Adrenal gland (tissue), 9 donors: ENCODE measurements at regions not wholly inside any gene's neighbourhood (a gene's known extent, or its start where the extent isn't known, plus 50 kb on each side); places are given as distances from the start of the nearest gene placed in this dataset.
"Not testable (repeated sequence)": the region's sequence is repeated elsewhere in the genome, so short reads cannot be mapped to it uniquely, and the experiment has no call there.

Source experiments
- DNase-seq, 7 donors: peaks; one replicate each; pipeline ENCODE4 v3.0.0-alpha.2; 2019 to 2020
- H3K27ac ChIP-seq, 5 donors: fragments of 200-600 bp; sonication (generic) in 4 of 5; 1 replicate in 3 of 5; 2 replicates in 2 of 5; pipeline versions ENCODE4 v1.5.1 to v1.8.0; 2016 to 2020; ENCODE audit warnings: mild to moderate bottlenecking in 1 of 5
- H3K27me3 ChIP-seq: fragments of 200-600 bp; 2 replicates; pipeline ENCODE4 v1.8.0; 2021
- H3K36me3 ChIP-seq, 2 donors: fragments of 200-600 bp; replicated peaks in 1 of 2; 1 replicate in 1 of 2; 2 replicates in 1 of 2; pipeline versions ENCODE4 v1.5.1 to v1.8.0; 2018 to 2022
- H3K4me1 ChIP-seq, 2 donors: fragments of 200-600 bp; replicated peaks in 1 of 2; 1 replicate in 1 of 2; 2 replicates in 1 of 2; pipeline versions ENCODE4 v1.5.1 to v1.8.0; 2018 to 2021
- H3K4me3 ChIP-seq, 4 donors: fragments of 200-600 bp; sonication (generic) in 3 of 4; one replicate each; pipeline ENCODE4 v1.5.1; 2016 to 2018
- H3K9me3 ChIP-seq, 3 donors: fragments of 200-600 bp; sonication (generic) in 1 of 3; replicated peaks in 1 of 3; 1 replicate in 2 of 3; 2 replicates in 1 of 3; pipeline versions ENCODE4 v1.5.1 to v1.8.0; 2016 to 2021
- WGBS, 4 donors: extraction: QIAGEN DNeasy Blood & Tissue Kit in 2 of 4; methylation state at CpG; one replicate each; pipeline versions ENCODE4 v1.1.5 to v1.1.7; 2013 to 2017; 5-methylcytosine and 5-hydroxymethylcytosine counted together
- intact Hi-C, 2 donors: fragments of 100-400 bp; cut with DNase I; formaldehyde crosslinking; loops; one replicate each; pipeline versions ENCODE4 v1.14.1 to v1.15.0; 2022 to 2023
- donor health status: healthy with polysubstance abuse.
- donor health status: Bipolar disorder and iron deficiency.
- donor health status: DM: yes; HTN: yes; CAD: no.
- donor health status: DM: no; HTN: no; CAD: no.
- donor health status: DM: no; HTN: no; CAD: no.

GRCh38 chr21:9572782-9573181, 948.6 kb upstream of the TPTE start:
- H3K36me3 ChIP-seq, DNase-seq, intact Hi-C loops, H3K27me3 ChIP-seq, H3K4me3 ChIP-seq, H3K4me1 ChIP-seq, H3K27ac ChIP-seq, H3K9me3 ChIP-seq: not testable (repeated sequence)
- 70 to 80% (median 76%) methylated on average over 1 of the region's 1 CpG for WGBS, 4 donors

GRCh38 chr21:9573528-9573927, 947.9 kb upstream of the TPTE start:
- H3K4me3 ChIP-seq, H3K36me3 ChIP-seq, DNase-seq, H3K4me1 ChIP-seq, H3K27me3 ChIP-seq, intact Hi-C loops, H3K27ac ChIP-seq, H3K9me3 ChIP-seq: not testable (repeated sequence)
- WGBS, 4 donors = no CpG with 5 or more reads among the region's 1 CpG

- H3K9me3 ChIP-seq, H3K36me3 ChIP-seq, DNase-seq, H3K27me3 ChIP-seq, H3K27ac ChIP-seq, H3K4me3 ChIP-seq, H3K4me1 ChIP-seq, intact Hi-C loops: not testable (repeated sequence)
- 75 to 86% (median 82%) methylated on average over 9 to 12 of the region's 17 CpGs for WGBS, 4 donors
These were observed 942.1 kb upstream of the TPTE start for GRCh38 chr21:9579275-9579674.

- H3K4me1 ChIP-seq, H3K9me3 ChIP-seq, H3K4me3 ChIP-seq, intact Hi-C loops, H3K27me3 ChIP-seq, H3K36me3 ChIP-seq, H3K27ac ChIP-seq, DNase-seq: not testable (repeated sequence)
- 21 to 43% (median 39%) methylated on average over 2 to 3 of the region's 3 CpGs for WGBS, 4 donors
These were observed 933.4 kb upstream of the TPTE start for GRCh38 chr21:9587941-9588340.

- H3K27ac ChIP-seq, H3K27me3 ChIP-seq, H3K36me3 ChIP-seq, H3K4me3 ChIP-seq, H3K4me1 ChIP-seq, DNase-seq, H3K9me3 ChIP-seq, intact Hi-C loops: not testable (repeated sequence)
- 67 to 91% (median 83%) methylated on average over 10 to 20 of the region's 24 CpGs; no CpG with 5 or more reads in 1 of the 4 donors for WGBS, 4 donors
These were observed 928.8 kb upstream of the TPTE start for GRCh38 chr21:9592591-9592990.

- H3K4me1 ChIP-seq, H3K27ac ChIP-seq, H3K4me3 ChIP-seq, H3K9me3 ChIP-seq, intact Hi-C loops, H3K36me3 ChIP-seq, H3K27me3 ChIP-seq, DNase-seq: not testable (repeated sequence)
- 75 to 80% methylated on average over 10 to 14 of the region's 27 CpGs; no CpG with 5 or more reads in 2 of the 4 donors for WGBS, 4 donors
These were observed 927.7 kb upstream of the TPTE start for GRCh38 chr21:9593646-9594045.

GRCh38 chr21:9614011-9614410, 907.4 kb upstream of the TPTE start:
- H3K36me3 ChIP-seq, H3K9me3 ChIP-seq, H3K27ac ChIP-seq, H3K4me1 ChIP-seq, H3K27me3 ChIP-seq, DNase-seq, H3K4me3 ChIP-seq, intact Hi-C loops: not testable (repeated sequence)
- 79 to 88% (median 80%) methylated on average over 6 to 23 of the region's 23 CpGs for WGBS, 4 donors

GRCh38 chr21:9621121-9621793, 900.1 kb upstream of the TPTE start:
- H3K4me3 ChIP-seq, intact Hi-C loops: not testable (repeated sequence)
- 68 to 78% methylated on average over 2 of the region's 2 CpGs; no CpG with 5 or more reads in 2 of the 4 donors for WGBS, 4 donors

GRCh38 chr21:9628051-9628450, 893.3 kb upstream of the TPTE start:
- WGBS, 4 donors = 58 to 90% (median 64%) methylated on average over 1 to 3 of the region's 3 CpGs

More at GRCh38 chr21:9621121-9621793, 900.1 kb upstream of the TPTE start:
- not testable (repeated sequence) for H3K4me1 ChIP-seq, H3K27ac ChIP-seq, H3K9me3 ChIP-seq, DNase-seq, H3K36me3 ChIP-seq, H3K27me3 ChIP-seq

GRCh38 chr21:9647409-9647808, 874.0 kb upstream of the TPTE start:
- DNase-seq, H3K9me3 ChIP-seq, intact Hi-C loops, H3K4me3 ChIP-seq, H3K27ac ChIP-seq, H3K36me3 ChIP-seq, H3K27me3 ChIP-seq, H3K4me1 ChIP-seq: not testable (repeated sequence)

More at GRCh38 chr21:9628051-9628450, 893.3 kb upstream of the TPTE start:
- H3K4me3 ChIP-seq, DNase-seq, H3K4me1 ChIP-seq, H3K27ac ChIP-seq, H3K9me3 ChIP-seq, H3K36me3 ChIP-seq, intact Hi-C loops, H3K27me3 ChIP-seq: not testable (repeated sequence)

GRCh38 chr21:9648331-9648730, 873.1 kb upstream of the TPTE start:
- H3K27ac ChIP-seq, H3K27me3 ChIP-seq, DNase-seq, H3K4me3 ChIP-seq, H3K9me3 ChIP-seq, H3K36me3 ChIP-seq, intact Hi-C loops, H3K4me1 ChIP-seq: not testable (repeated sequence)
